K562 (cell line): ENCODE measurements at regions not wholly inside any gene's neighbourhood (a gene's known extent, or its start where the extent isn't known, plus 50 kb on each side); places are given as distances from the start of the nearest gene placed in this dataset.
A peak's percentile ranks its signal among the peaks of the same experiment; 100 is the strongest.

Experiments used
- ATAC-seq: fragments of 200-7000 bp; cut with Tn5 transposase; 3 replicates; pipeline ENCODE4 v1.9.1; 2020; ENCODE audit warnings: moderate library complexity
- BruUV-seq: library from RNA; stranded (reverse); fragments of 400-500 nt; replicated peaks from 2 replicates; lab custom pipeline; 2021; lab: Mats Ljungman, UMichigan
- CTCF ChIA-PET: fragments of 300-600 bp; formaldehyde crosslinking; extraction: SDS; loops from one replicate; lab custom pipeline; 2021; ENCODE audit warnings: low intra/inter-chr PET ratio; lab: Yijun Ruan, JAX
- POLR2A ChIA-PET: fragments of 300-600, 350-650 bp; sonication (Branson Sonifier 250); formaldehyde crosslinking; extraction: SDS; loops from one replicate; lab custom pipeline; 2021; ENCODE audit warnings: antibody characterized with exemption, inconsistent platforms; lab: Yijun Ruan, JAX
- DNase-seq, 4 experiments: peaks; one replicate each; pipeline versions ENCODE4 v3.0.0 to v3.0.0-alpha.2; 2011 to 2018; ENCODE audit warnings: low spot score in 3 of 4, mixed read lengths in 3 of 4; ENCODE audit errors: extremely low read depth in 1 of 4
- FAIRE-seq: peaks from 2 replicates; lab custom pipeline; 2011; peaks lifted over from hg19 to GRCh38; lab: Jason Lieb, UNC
- H2AFZ ChIP-seq: 2 replicates; pipeline ENCODE4 v1.6.0; 2011; ENCODE audit warnings: low read depth, low read length, control low read depth, inconsistent platforms
- H3K27ac ChIP-seq: fragments of 200-600 bp; 3 replicates; pipeline ENCODE4 v1.8.0; 2011; ENCODE audit warnings: low read depth, mild to moderate bottlenecking, control low read depth, inconsistent platforms, low read length, moderate library complexity, mixed read lengths; ENCODE audit errors: extremely low read depth
- H3K27me3 ChIP-seq, 2 experiments: fragments of 300-600 bp in 1 of 2; 2 replicates in 1 of 2; 3 replicates in 1 of 2; pipeline versions ENCODE4 v1.6.0 to v1.8.0; 2011; ENCODE audit warnings: inconsistent platforms in 2 of 2, low read length in 2 of 2, mild to moderate bottlenecking in 1 of 2, mixed read lengths in 1 of 2, moderate library complexity in 1 of 2; ENCODE audit not compliant: control insufficient read depth in 2 of 2, insufficient read depth in 2 of 2
- H3K36me3 ChIP-seq: fragments of 300-600 bp; 3 replicates; pipeline ENCODE4 v1.8.0; 2011; ENCODE audit warnings: mild to moderate bottlenecking, low read length, inconsistent platforms; ENCODE audit not compliant: control insufficient read depth, insufficient read depth
- H3K4me1 ChIP-seq, 2 experiments: fragments of 200-600 bp in 1 of 2; replicated peaks in 1 of 2; 2 replicates in 1 of 2; 3 replicates in 1 of 2; pipeline versions ENCODE4 v1.5.1 to v1.8.0; 2011; ENCODE audit warnings: inconsistent platforms in 2 of 2, low read length in 2 of 2, mild to moderate bottlenecking in 1 of 2, mixed read lengths in 1 of 2, moderate library complexity in 1 of 2; ENCODE audit not compliant: control insufficient read depth in 2 of 2, insufficient read depth in 2 of 2
- H3K4me2 ChIP-seq: 2 replicates; pipeline ENCODE4 v1.6.1; 2011; ENCODE audit warnings: low read length, control low read depth, inconsistent platforms, mixed read lengths; ENCODE audit not compliant: insufficient read depth
- H3K4me3 ChIP-seq: fragments of 200-600 bp; sonication (generic), shearing (Covaris generic); 2 replicates; pipeline ENCODE4 v1.5.1; 2016; ENCODE audit warnings: control low read depth, inconsistent platforms
- H3K79me2 ChIP-seq: fragments of 200-600 bp; 3 replicates; pipeline ENCODE4 v1.8.0; 2011; ENCODE audit warnings: low read length, inconsistent platforms; ENCODE audit not compliant: control insufficient read depth, insufficient read depth
- H3K9ac ChIP-seq, 2 experiments: 2 replicates each; pipeline versions ENCODE4 v1.6.0 to v1.6.1; 2011; ENCODE audit warnings: low read depth in 2 of 2, low read length in 2 of 2, control low read depth in 1 of 2, inconsistent platforms in 1 of 2, mild to moderate bottlenecking in 1 of 2, mixed read lengths in 1 of 2; ENCODE audit not compliant: insufficient read depth in 1 of 2
- H3K9me1 ChIP-seq: one replicate; pipeline ENCODE4 v1.6.0; 2011; ENCODE audit warnings: inconsistent platforms, mild to moderate bottlenecking, low read length, moderate library complexity; ENCODE audit not compliant: control insufficient read depth, insufficient read depth
- H3K9me3 ChIP-seq: replicated peaks from 2 replicates; pipeline ENCODE4 v1.5.1; 2011; ENCODE audit warnings: low read depth, low read length, inconsistent platforms; ENCODE audit not compliant: control insufficient read depth, insufficient read depth
- H4K20me1 ChIP-seq: replicated peaks from 2 replicates; pipeline ENCODE4 v1.6.1; 2011; ENCODE audit warnings: low read length, inconsistent platforms, mixed read lengths; ENCODE audit not compliant: control insufficient read depth, insufficient read depth
- BRF1 ChIP-seq: IDR thresholded peaks from 3 replicates; pipeline ENCODE4 v1.6.1; 2011; ENCODE audit warnings: borderline replicate concordance, mild to moderate bottlenecking; ENCODE audit not compliant: insufficient read length; ENCODE audit errors: extremely low read depth
- C11orf30 ChIP-seq: fragments of 450-650 bp; IDR thresholded peaks from 2 replicates; pipeline ENCODE4 v1.6.1; 2016; ENCODE audit warnings: low read depth, mild to moderate bottlenecking
- MAFF ChIP-seq: IDR thresholded peaks from 2 replicates; pipeline ENCODE4 v1.6.1; 2012; ENCODE audit warnings: low read length, improper control_type of control experiment
- MAFG ChIP-seq: fragments of 450-650 bp; conservative IDR thresholded peaks from 2 replicates; pipeline ENCODE4 v1.6.1; 2016; ENCODE audit warnings: missing genetic modification characterization, missing compliant biosample characterization
- MAFK ChIP-seq: IDR thresholded peaks from 2 replicates; pipeline ENCODE4 v1.6.1; 2011; ENCODE audit warnings: low read length, improper control_type of control experiment
- ZNF316 ChIP-seq: fragments of 450-650 bp; IDR thresholded peaks from 2 replicates; pipeline ENCODE4 v1.6.1; 2016
- WGBS: fragments of 100-300 bp; shearing (Covaris generic); methylation state at CpG from one replicate; pipeline ENCODE4 v1.1.6; 2016; ENCODE audit warnings: low coverage, mixed read lengths; ENCODE audit not compliant: insufficient coverage; ENCODE audit errors: missing lambda C conversion rate; 5-methylcytosine and 5-hydroxymethylcytosine counted together
- in situ Hi-C: fragments of 300-500 bp; cut with MboI; formaldehyde crosslinking; loops from 4 replicates; pipeline ENCODE4 v1.15.0; 2018; ENCODE audit warnings: inconsistent platforms, mixed read lengths
- intact Hi-C: fragments of 100-400 bp; cut with micrococcal nuclease; formaldehyde crosslinking; loops from 2 replicates; pipeline ENCODE4 v1.14.2; 2022
- TF ChIP-seq, protein P1 (sequence below): fragments of 450-650 bp; IDR thresholded peaks from 2 replicates; pipeline ENCODE4 v1.7.1; 2018; ENCODE audit warnings: mild to moderate bottlenecking, low read depth; ENCODE audit not compliant: partially characterized antibody

DNA sequence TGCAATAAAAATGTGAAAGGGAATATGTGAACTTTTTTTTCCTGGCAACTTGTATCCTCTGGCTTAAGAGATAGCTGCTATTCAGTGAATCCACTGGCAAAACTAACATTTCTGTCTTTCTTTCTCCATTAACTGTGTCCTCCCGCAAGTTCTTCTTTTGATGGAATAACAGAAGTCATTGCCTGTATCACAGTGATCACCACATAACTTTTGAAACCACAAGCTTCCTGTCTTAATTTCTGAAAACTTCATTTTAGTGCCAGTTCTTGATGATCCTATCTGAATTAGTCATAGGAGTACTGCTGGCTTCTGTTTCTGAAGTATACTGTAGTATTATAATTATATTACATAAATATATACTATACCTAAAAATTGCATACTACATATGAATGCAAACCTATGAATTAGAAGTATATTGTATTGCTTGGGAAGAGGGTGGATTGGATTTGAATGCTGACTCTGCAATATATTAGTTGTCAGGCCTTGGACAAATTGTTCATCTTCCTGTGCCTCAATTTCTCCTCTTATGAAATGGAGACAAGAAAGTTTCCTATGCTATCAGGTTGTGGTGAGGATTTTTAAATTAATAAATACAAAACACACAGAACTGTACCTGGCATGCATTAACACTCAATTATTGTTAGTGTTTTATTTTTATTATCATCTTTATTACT lies 441.6 kb downstream of the CETN3 start:
- intact Hi-C loops: no loop called here
- Histone ChIP-seq H2AFZ (no peak overlapping the region), H3K36me3 (no peaks in the 10 kb centered on the region), H3K79me2 (no peaks in the 10 kb centered on the region), H3K4me3 (no peak overlapping the region), H3K4me2 (no peak overlapping the region), H3K27me3 (no peaks in the 10 kb centered on the region), H3K9me3 (no peaks in the 10 kb centered on the region), H3K4me1 (no peaks in the 10 kb centered on the region; a peak in 1 of 5 replicates), H3K9me1 (no peaks in the 10 kb centered on the region), H3K27ac (no peak overlapping the region), H4K20me1 (no peaks in the 10 kb centered on the region), H3K9ac (no peak overlapping the region)
- FAIRE-seq: no peak
- no peak for DNase-seq
- in situ Hi-C loops: no loop called here
- ChIA-PET POLR2A (no interaction called here), CTCF (no interaction called here)
- ATAC-seq: no peak
- BruUV-seq: no TSS peak
- TF ChIP-seq C11orf30 (peak; percentile 43; the same call in 1 of the 2 replicates), BRF1 (no peak), MAFK (peak; percentile 68), ZNF316 (peak; percentile 70), MAFG (tag) (0 out of 2 replicates have a peak, but pooled peaks have one; percentile 40), MAFF (peak; percentile 69)
- TF ChIP-seq, protein P1, sequence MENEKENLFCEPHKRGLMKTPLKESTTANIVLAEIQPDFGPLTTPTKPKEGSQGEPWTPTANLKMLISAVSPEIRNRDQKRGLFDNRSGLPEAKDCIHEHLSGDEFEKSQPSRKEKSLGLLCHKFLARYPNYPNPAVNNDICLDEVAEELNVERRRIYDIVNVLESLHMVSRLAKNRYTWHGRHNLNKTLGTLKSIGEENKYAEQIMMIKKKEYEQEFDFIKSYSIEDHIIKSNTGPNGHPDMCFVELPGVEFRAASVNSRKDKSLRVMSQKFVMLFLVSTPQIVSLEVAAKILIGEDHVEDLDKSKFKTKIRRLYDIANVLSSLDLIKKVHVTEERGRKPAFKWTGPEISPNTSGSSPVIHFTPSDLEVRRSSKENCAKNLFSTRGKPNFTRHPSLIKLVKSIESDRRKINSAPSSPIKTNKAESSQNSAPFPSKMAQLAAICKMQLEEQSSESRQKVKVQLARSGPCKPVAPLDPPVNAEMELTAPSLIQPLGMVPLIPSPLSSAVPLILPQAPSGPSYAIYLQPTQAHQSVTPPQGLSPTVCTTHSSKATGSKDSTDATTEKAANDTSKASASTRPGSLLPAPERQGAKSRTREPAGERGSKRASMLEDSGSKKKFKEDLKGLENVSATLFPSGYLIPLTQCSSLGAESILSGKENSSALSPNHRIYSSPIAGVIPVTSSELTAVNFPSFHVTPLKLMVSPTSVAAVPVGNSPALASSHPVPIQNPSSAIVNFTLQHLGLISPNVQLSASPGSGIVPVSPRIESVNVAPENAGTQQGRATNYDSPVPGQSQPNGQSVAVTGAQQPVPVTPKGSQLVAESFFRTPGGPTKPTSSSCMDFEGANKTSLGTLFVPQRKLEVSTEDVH: no peak
- WGBS: 0% methylated on average over 1 of the region's 1 CpG
